Femur (tissue), 1 donor: ENCODE measurements at regions not wholly inside any gene's neighbourhood (a gene's known extent, or its start where the extent isn't known, plus 50 kb on each side); places are given as distances from the start of the nearest gene placed in this dataset.
"Not testable (repeated sequence)": the region's sequence is repeated elsewhere in the genome, so short reads cannot be mapped to it uniquely, and the experiment has no call there.

Source experiments
- DNase-seq: peaks from one replicate; pipeline ENCODE4 v3.0.0-alpha.2; 2017

- no peak for DNase-seq
Measured at GRCh38 chr6:3900744-3901336, 51.7 kb downstream of the FAM50B start.

- no peak for DNase-seq
Measured at GRCh38 chr6:3902871-3903648, 53.9 kb downstream of the FAM50B start.

GRCh38 chr6:3904518-3904917 lies 55.3 kb downstream of the FAM50B start:
- DNase-seq: no peak

GRCh38 chr6:3905945-3906845 lies 57.0 kb downstream of the FAM50B start:
- no peak for DNase-seq

- no peak for DNase-seq
Measured at GRCh38 chr6:3906846-3907151, 57.6 kb downstream of the FAM50B start.

- DNase-seq: no peak
Measured at GRCh38 chr6:3908223-3908622, 59.0 kb downstream of the FAM50B start.

GRCh38 chr6:3908961-3909360 lies 59.8 kb downstream of the FAM50B start:
- no peak for DNase-seq

- DNase-seq: no peak
Measured at GRCh38 chr6:3910106-3910663, 61.0 kb downstream of the FAM50B start.

GRCh38 chr6:3911130-3911529 lies 62.0 kb downstream of the FAM50B start:
- DNase-seq: no peak

- peak; percentile 84 for DNase-seq
Measured at GRCh38 chr6:3911614-3912336, 62.6 kb downstream of the FAM50B start.

- DNase-seq: no peak
Measured at GRCh38 chr6:3912361-3913076, 63.3 kb downstream of the FAM50B start.

- peak; percentile 87 for DNase-seq
Measured at GRCh38 chr6:3913077-3913957, 64.1 kb downstream of the FAM50B start.

- no peak for DNase-seq
Measured at GRCh38 chr6:3913958-3914337, 64.8 kb downstream of the FAM50B start.

- no peak for DNase-seq
Measured at GRCh38 chr6:3915076-3915791, 66.1 kb downstream of the FAM50B start.

GRCh38 chr6:3916211-3916610 lies 67.0 kb downstream of the FAM50B start:
- DNase-seq: no peak

GRCh38 chr6:3916749-3917148 lies 67.6 kb downstream of the FAM50B start:
- DNase-seq: not testable (repeated sequence)

- no peak for DNase-seq
Measured at GRCh38 chr6:3918469-3918868, 69.3 kb downstream of the FAM50B start.

GRCh38 chr6:3919130-3919628 lies 70.0 kb downstream of the FAM50B start:
- DNase-seq: no peak

GRCh38 chr6:3919849-3920248 lies 70.7 kb downstream of the FAM50B start:
- no peak for DNase-seq

- no peak for DNase-seq
Measured at GRCh38 chr6:3920321-3920720, 71.1 kb downstream of the FAM50B start.
